ENCODE measurements at regions not wholly inside any gene's neighbourhood (a gene's known extent, or its start where the extent isn't known, plus 50 kb on each side); places are given as distances from the start of the nearest gene placed in this dataset.

DNA sequence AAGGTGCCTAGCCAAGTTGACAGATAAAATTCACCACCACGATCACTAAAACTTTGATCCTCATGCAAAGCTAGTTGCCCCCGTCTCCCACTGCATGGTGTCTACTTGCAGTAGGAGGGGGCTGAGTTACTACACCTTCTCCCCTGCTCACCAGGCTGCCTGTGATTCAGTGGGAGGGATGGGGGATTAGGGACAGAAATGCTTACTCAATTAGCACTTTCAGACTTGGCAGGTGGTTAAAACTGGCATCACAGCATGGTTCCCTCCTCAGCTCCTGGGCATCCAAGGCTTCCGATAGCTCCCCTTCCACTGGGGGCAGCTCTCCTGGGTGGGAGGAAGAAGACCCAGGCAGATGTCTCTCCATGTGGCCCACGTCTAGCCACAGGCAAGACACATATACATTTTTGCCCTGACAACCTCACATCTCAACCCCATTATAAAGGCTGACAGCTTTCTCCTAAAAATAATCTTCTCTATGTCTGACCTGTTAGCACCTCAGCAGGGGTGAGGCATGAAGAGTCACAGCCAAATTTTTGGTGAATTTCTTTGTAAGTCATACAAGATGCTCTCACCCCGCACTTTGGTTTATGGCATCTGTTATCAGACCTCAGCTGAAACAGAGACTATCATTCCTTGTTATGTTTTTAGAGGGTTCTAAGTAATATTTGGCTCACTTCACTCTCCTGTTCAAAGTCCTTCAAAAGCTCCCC lies 369.0 kb downstream of the SV2B start:
- 93% methylated on average over 5 of the region's 5 CpGs for WGBS
- Histone ChIP-seq H3K4me1 (ENCODE audit: control insufficient read depth in 4 of 4, insufficient read depth in 4 of 4, low read length in 3 of 4) (no peaks in the 10 kb centered on the region), H3K27me3 (ENCODE audit: control insufficient read depth in 4 of 4, insufficient read depth in 4 of 4, low read length in 3 of 4) (no peaks in the 10 kb centered on the region), H3K4me3 (ENCODE audit: low read depth in 1 of 3, low read length in 3 of 3) (no peak overlapping the region), H3K9me3 (ENCODE audit: control insufficient read depth in 4 of 4, low read length in 3 of 4) (peaks cover 0 to 2% (median 0%) of the 10 kb centered on the region in 4 donors), H3K9ac (ENCODE audit: low read depth in 1 of 2, low read length in 2 of 2) (no peak overlapping the region), H3K36me3 (ENCODE audit: control insufficient read depth in 4 of 4, insufficient read depth in 3 of 4, low read depth in 1 of 4, low read length in 3 of 4) (no peaks in the 10 kb centered on the region), H3K27ac (ENCODE audit: low read depth in 1 of 2, low read length in 2 of 2) (no peak overlapping the region)
- TF ChIP-seq FOXA1 (IDR thresholded peaks at IDR 0.05) (no peak), FOXA2 (IDR thresholded peaks at IDR 0.05) (no peak), NR2F2 (IDR thresholded peaks at IDR 0.05) (no peak), YY1 (IDR thresholded peaks at IDR 0.05) (no peak), RAD21 (IDR thresholded peaks at IDR 0.05) (no peak), RXRA (IDR thresholded peaks at IDR 0.05) (no peak), HNF4G (IDR thresholded peaks at IDR 0.05) (no peak), TAF1 (conservative IDR thresholded peaks at IDR 0.05) (no peak), HNF4A (conservative IDR thresholded peaks at IDR 0.05) (no peak), EGR1 (IDR thresholded peaks at IDR 0.05; ENCODE audit: low read depth in 2 of 2) (no peak)
- TF ChIP-seq, protein P1, sequence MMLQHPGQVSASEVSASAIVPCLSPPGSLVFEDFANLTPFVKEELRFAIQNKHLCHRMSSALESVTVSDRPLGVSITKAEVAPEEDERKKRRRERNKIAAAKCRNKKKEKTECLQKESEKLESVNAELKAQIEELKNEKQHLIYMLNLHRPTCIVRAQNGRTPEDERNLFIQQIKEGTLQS (IDR thresholded peaks at IDR 0.05) = no peak
- TF ChIP-seq, protein P2, sequence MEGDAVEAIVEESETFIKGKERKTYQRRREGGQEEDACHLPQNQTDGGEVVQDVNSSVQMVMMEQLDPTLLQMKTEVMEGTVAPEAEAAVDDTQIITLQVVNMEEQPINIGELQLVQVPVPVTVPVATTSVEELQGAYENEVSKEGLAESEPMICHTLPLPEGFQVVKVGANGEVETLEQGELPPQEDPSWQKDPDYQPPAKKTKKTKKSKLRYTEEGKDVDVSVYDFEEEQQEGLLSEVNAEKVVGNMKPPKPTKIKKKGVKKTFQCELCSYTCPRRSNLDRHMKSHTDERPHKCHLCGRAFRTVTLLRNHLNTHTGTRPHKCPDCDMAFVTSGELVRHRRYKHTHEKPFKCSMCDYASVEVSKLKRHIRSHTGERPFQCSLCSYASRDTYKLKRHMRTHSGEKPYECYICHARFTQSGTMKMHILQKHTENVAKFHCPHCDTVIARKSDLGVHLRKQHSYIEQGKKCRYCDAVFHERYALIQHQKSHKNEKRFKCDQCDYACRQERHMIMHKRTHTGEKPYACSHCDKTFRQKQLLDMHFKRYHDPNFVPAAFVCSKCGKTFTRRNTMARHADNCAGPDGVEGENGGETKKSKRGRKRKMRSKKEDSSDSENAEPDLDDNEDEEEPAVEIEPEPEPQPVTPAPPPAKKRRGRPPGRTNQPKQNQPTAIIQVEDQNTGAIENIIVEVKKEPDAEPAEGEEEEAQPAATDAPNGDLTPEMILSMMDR (IDR thresholded peaks at IDR 0.05; ENCODE audit: low read depth, low read length, missing input control) = no peak
- TF ChIP-seq, protein P3, sequence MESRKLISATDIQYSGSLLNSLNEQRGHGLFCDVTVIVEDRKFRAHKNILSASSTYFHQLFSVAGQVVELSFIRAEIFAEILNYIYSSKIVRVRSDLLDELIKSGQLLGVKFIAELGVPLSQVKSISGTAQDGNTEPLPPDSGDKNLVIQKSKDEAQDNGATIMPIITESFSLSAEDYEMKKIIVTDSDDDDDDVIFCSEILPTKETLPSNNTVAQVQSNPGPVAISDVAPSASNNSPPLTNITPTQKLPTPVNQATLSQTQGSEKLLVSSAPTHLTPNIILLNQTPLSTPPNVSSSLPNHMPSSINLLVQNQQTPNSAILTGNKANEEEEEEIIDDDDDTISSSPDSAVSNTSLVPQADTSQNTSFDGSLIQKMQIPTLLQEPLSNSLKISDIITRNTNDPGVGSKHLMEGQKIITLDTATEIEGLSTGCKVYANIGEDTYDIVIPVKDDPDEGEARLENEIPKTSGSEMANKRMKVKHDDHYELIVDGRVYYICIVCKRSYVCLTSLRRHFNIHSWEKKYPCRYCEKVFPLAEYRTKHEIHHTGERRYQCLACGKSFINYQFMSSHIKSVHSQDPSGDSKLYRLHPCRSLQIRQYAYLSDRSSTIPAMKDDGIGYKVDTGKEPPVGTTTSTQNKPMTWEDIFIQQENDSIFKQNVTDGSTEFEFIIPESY (IDR thresholded peaks at IDR 0.05) = no peak
- TF ChIP-seq, protein P4, sequence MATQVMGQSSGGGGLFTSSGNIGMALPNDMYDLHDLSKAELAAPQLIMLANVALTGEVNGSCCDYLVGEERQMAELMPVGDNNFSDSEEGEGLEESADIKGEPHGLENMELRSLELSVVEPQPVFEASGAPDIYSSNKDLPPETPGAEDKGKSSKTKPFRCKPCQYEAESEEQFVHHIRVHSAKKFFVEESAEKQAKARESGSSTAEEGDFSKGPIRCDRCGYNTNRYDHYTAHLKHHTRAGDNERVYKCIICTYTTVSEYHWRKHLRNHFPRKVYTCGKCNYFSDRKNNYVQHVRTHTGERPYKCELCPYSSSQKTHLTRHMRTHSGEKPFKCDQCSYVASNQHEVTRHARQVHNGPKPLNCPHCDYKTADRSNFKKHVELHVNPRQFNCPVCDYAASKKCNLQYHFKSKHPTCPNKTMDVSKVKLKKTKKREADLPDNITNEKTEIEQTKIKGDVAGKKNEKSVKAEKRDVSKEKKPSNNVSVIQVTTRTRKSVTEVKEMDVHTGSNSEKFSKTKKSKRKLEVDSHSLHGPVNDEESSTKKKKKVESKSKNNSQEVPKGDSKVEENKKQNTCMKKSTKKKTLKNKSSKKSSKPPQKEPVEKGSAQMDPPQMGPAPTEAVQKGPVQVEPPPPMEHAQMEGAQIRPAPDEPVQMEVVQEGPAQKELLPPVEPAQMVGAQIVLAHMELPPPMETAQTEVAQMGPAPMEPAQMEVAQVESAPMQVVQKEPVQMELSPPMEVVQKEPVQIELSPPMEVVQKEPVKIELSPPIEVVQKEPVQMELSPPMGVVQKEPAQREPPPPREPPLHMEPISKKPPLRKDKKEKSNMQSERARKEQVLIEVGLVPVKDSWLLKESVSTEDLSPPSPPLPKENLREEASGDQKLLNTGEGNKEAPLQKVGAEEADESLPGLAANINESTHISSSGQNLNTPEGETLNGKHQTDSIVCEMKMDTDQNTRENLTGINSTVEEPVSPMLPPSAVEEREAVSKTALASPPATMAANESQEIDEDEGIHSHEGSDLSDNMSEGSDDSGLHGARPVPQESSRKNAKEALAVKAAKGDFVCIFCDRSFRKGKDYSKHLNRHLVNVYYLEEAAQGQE (IDR thresholded peaks at IDR 0.05) = no peak
- no peak for DNase-seq (ENCODE audit: low spot score)
